GM21825 (cell line): ENCODE measurements at regions not wholly inside any gene's neighbourhood (a gene's known extent, or its start where the extent isn't known, plus 50 kb on each side); places are given as distances from the start of the nearest gene placed in this dataset.

Source experiments
- ATAC-seq: cut with Tn5 transposase; IDR thresholded peaks from one replicate; pipeline ENCODE4 v1.9.1; 2021; ENCODE audit warnings: mild to moderate bottlenecking, moderate library complexity; ENCODE audit not compliant: unreplicated experiment

- ATAC-seq = no peak
These were observed 115.2 kb downstream of the BMP2 start for GRCh38 chr20:6882561-6883291.

- no peak for ATAC-seq
These were observed 116.6 kb downstream of the BMP2 start for GRCh38 chr20:6884114-6884513.

- ATAC-seq = no peak
These were observed 118.7 kb downstream of the BMP2 start for GRCh38 chr20:6886065-6886729.

GRCh38 chr20:6887966-6888365 is 120.5 kb downstream of the BMP2 start:
- no peak for ATAC-seq

GRCh38 chr20:6888736-6889395 is 121.4 kb downstream of the BMP2 start:
- no peak for ATAC-seq

GRCh38 chr20:6892724-6893123 is 125.2 kb downstream of the BMP2 start:
- no peak for ATAC-seq

GRCh38 chr20:6898928-6899327 is 131.4 kb downstream of the BMP2 start:
- no peak for ATAC-seq

- no peak for ATAC-seq
These were observed 139.4 kb downstream of the BMP2 start for GRCh38 chr20:6906871-6907270.

- no peak for ATAC-seq
These were observed 141.2 kb downstream of the BMP2 start for GRCh38 chr20:6908673-6909072.

- ATAC-seq = no peak
These were observed 142.1 kb downstream of the BMP2 start for GRCh38 chr20:6909608-6910007.

GRCh38 chr20:6914986-6915385 is 147.5 kb downstream of the BMP2 start:
- ATAC-seq = no peak

GRCh38 chr20:6916938-6917337 is 149.5 kb downstream of the BMP2 start:
- no peak for ATAC-seq

- no peak for ATAC-seq
These were observed 152.4 kb downstream of the BMP2 start for GRCh38 chr20:6919792-6920468.

- no peak for ATAC-seq
These were observed 153.6 kb downstream of the BMP2 start for GRCh38 chr20:6920991-6921613.

GRCh38 chr20:6921717-6922386 is 154.4 kb downstream of the BMP2 start:
- no peak for ATAC-seq

GRCh38 chr20:6924681-6925080 is 157.2 kb downstream of the BMP2 start:
- ATAC-seq = no peak

- ATAC-seq = no peak
These were observed 158.3 kb downstream of the BMP2 start for GRCh38 chr20:6925744-6926278.

- no peak for ATAC-seq
These were observed 172.6 kb downstream of the BMP2 start for GRCh38 chr20:6940048-6940447.

GRCh38 chr20:6940876-6941275 is 173.4 kb downstream of the BMP2 start:
- no peak for ATAC-seq

- no peak for ATAC-seq
These were observed 174.1 kb downstream of the BMP2 start for GRCh38 chr20:6941571-6941970.
